ENCODE measurements at regions not wholly inside any gene's neighbourhood (a gene's known extent, or its start where the extent isn't known, plus 50 kb on each side); places are given as distances from the start of the nearest gene placed in this dataset.

DNA sequence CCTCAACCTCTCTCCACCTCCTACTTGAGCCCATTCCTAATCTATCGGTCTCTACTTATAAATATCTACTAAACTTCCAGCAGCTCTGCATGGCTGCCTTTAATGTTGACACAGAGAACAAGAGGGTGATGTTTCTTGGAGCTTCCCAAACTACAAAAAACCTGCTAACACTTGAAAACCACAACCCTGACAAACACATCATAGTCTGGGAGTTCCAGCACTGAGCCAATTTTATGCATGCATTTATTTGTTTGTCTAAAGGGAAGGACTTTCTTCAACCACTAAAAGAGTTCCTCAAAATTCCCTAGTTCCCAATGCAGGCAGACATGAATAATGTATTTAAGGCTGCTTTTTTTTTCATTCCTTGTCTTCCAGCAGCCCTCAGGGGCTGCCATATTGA is 331.8 kb upstream of the XYLT1 start:
- H3K4me3 ChIP-seq: no peak overlapping the region
- H3K9ac ChIP-seq: no peak overlapping the region
- H3K27me3 ChIP-seq: no peaks in the 10 kb centered on the region
- H4K20me1 ChIP-seq: no peaks in the 10 kb centered on the region
- no peak for TF ChIP-seq Cebpa-rat (IDR thresholded peaks at IDR 0.05)
- H3K9me3 ChIP-seq (replicated peaks in 1 of 11): no peaks in the 10 kb centered on the region
- H3K27ac ChIP-seq: no peak overlapping the region
- peaks cover 0 to 7% (median 0%) of the 10 kb centered on the region in 10 experiments; a peak in 1 of 20 replicates for H3K4me1 ChIP-seq
- no peaks in the 10 kb centered on the region for H3K36me3 ChIP-seq
- H3K4me2 ChIP-seq: no peak overlapping the region

DNA sequence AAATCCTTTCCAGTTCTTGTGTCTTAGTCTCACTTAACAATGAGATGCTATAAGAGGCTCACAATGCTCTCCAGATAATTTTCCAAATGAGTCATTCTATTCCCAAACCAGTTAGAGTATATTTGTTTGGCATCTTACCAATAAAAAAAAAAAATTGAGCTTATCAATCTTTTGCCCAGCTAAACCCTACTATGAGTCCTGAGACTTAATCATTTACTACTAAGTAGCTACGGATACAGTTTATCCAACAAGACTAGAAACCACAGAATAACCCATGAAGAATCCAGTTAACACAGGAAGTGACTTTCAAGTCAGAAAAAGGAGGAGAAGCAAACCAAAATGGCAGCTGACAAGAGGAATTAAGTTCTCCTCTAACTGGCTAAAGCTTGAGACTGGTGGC is 330.3 kb upstream of the XYLT1 start:
- H4K20me1 ChIP-seq: no peaks in the 10 kb centered on the region
- no peak overlapping the region for H3K9ac ChIP-seq
- H3K4me2 ChIP-seq: no peak overlapping the region
- no peaks in the 10 kb centered on the region for H3K27me3 ChIP-seq
- no peaks in the 10 kb centered on the region for H3K9me3 ChIP-seq (replicated peaks in 1 of 11)
- H3K4me3 ChIP-seq: no peak overlapping the region
- H3K4me1 ChIP-seq: peaks cover 0 to 7% (median 0%) of the 10 kb centered on the region in 10 experiments; a peak in 1 of 20 replicates
- no peak for TF ChIP-seq Cebpa-rat (IDR thresholded peaks at IDR 0.05)
- H3K36me3 ChIP-seq: no peaks in the 10 kb centered on the region
- no peak overlapping the region for H3K27ac ChIP-seq

DNA sequence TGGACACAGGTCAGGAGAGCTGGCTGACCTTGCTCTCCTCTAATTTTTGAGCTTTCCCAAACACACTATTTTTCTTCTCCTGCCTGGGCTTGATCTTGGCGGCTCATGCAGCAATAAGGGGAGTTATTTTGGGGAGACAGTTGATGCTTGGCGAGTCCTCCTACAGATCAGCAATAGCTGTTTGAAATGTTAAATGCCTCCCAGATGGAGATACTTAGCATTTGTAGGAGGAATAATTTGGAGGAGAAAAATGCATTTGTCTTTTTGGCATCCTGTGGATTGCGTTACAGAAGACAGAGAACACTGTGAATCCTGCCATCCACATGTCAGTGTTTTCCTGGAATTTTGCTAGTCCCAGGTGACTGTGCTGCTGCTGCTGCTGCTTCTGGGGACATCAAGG is 328.0 kb upstream of the XYLT1 start:
- no peak for TF ChIP-seq Cebpa-rat (IDR thresholded peaks at IDR 0.05)
- no peaks in the 10 kb centered on the region for H3K9me3 ChIP-seq (replicated peaks in 1 of 11)
- no peaks in the 10 kb centered on the region for H3K36me3 ChIP-seq
- H3K4me1 ChIP-seq: no peaks in the 10 kb centered on the region
- H3K4me3 ChIP-seq: no peak overlapping the region
- H3K9ac ChIP-seq: no peak overlapping the region
- no peaks in the 10 kb centered on the region for H4K20me1 ChIP-seq
- H3K4me2 ChIP-seq: no peak overlapping the region
- no peak overlapping the region for H3K27ac ChIP-seq
- H3K27me3 ChIP-seq: no peaks in the 10 kb centered on the region

DNA sequence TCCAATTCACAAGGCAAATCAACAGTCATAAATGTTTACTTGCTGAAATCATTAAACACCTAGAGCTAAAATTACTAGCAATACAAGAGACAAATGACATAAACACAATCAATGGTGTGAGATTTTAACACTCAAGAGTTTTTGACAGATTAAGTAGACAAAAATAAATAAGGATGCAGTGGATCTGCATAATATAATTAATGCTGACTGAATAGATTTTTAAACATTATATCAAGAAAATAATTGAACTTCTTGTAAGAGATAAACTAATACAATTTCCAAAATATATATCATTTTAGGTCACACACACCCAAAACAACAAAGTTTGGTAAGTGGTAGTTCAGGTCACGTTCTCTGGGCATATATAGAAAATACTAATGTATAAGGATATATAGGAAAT is 322.6 kb upstream of the XYLT1 start:
- Histone ChIP-seq H3K4me2 (no peak overlapping the region), H4K20me1 (no peaks in the 10 kb centered on the region), H3K9me3 (replicated peaks in 1 of 11) (no peaks in the 10 kb centered on the region), H3K36me3 (no peaks in the 10 kb centered on the region), H3K9ac (no peak overlapping the region), H3K4me3 (no peak overlapping the region), H3K4me1 (no peaks in the 10 kb centered on the region), H3K27ac (no peak overlapping the region), H3K27me3 (no peaks in the 10 kb centered on the region)
- no peak for TF ChIP-seq Cebpa-rat (IDR thresholded peaks at IDR 0.05)

DNA sequence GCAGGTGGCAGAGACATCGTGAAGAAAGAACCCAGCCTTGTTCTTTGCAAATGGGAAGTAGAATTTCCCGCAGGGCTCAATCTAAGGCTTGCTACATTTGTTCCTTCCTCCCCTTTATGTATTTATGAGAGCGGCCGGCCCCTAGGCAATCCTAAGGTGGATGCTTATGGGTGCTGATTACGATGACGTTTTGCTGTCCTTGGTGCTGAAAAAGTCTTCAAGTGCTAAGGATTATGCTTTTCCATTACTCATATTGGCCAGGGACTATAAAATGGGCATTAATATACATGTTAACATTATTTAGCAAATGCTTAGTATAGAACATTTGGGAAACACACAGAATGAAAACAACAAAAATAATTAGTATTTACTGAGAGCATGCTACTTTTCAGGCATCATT is 313.3 kb upstream of the XYLT1 start:
- Histone ChIP-seq H3K4me1 (no peaks in the 10 kb centered on the region), H3K9me3 (replicated peaks in 1 of 11) (no peaks in the 10 kb centered on the region), H4K20me1 (no peaks in the 10 kb centered on the region), H3K9ac (no peak overlapping the region), H3K36me3 (no peaks in the 10 kb centered on the region), H3K27me3 (no peaks in the 10 kb centered on the region), H3K4me2 (no peak overlapping the region), H3K27ac (no peak overlapping the region), H3K4me3 (no peak overlapping the region)
- no peak for TF ChIP-seq Cebpa-rat (IDR thresholded peaks at IDR 0.05)

DNA sequence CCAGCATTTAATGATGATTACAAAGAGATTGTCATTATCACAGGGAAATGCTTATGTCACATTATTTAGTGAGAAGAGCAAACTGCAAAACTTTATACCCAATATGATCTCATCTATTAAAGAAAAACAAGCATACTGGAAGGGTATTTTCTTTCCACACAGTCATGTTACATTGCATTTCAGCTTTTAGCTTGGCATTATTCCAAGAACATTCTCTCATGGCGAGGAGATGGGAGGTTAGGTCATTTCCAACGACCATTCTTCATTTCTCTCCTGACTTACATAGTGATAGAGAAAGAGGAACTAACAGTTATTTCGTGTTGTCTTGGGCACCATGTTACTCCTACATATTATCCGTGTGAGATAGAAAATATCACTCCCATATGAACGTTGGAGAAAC is 309.4 kb upstream of the XYLT1 start:
- H3K4me2 ChIP-seq: no peak overlapping the region

DNA sequence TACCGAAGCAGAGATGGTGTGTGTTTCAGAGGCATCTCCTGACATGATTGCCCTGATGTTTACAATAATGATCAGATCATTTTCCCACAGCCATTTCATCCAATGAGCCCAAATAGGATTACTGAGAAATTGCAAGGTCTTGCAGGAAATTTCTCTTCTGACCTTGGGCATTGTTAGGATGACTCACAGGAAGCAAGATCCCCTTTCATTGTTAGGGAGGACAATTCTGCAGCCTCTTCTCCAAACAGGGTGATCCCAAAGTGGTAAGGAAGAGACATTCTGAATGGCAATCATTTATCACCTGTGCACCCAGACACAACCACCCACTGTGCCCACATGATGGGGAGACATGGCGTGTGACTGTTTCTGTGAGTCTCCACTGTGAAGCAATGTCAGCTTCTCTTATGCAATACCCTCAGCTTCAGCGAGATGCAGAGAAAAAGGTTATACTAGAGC is 306.7 kb upstream of the XYLT1 start:
- Histone ChIP-seq H3K9ac (no peak overlapping the region), H3K4me3 (no peak overlapping the region), H3K27ac (no peak overlapping the region), H3K4me2 (no peak overlapping the region), H3K9me3 (replicated peaks in 1 of 11) (no peaks in the 10 kb centered on the region), H3K27me3 (no peaks in the 10 kb centered on the region), H3K36me3 (no peaks in the 10 kb centered on the region), H4K20me1 (no peaks in the 10 kb centered on the region), H3K4me1 (peaks cover 0 to 8% (median 0%) of the 10 kb centered on the region in 10 experiments; a peak in 5 of 20 replicates)
- no peak for TF ChIP-seq Cebpa-rat (IDR thresholded peaks at IDR 0.05)

More for the DNA sequence above, 309.4 kb upstream of the XYLT1 start:
- Histone ChIP-seq H3K27ac (no peak overlapping the region), H3K9ac (no peak overlapping the region), H3K4me3 (no peak overlapping the region), H3K27me3 (no peaks in the 10 kb centered on the region), H4K20me1 (no peaks in the 10 kb centered on the region), H3K36me3 (no peaks in the 10 kb centered on the region), H3K9me3 (replicated peaks in 1 of 11) (no peaks in the 10 kb centered on the region), H3K4me1 (peaks cover 0 to 8% (median 0%) of the 10 kb centered on the region in 10 experiments; a peak in 5 of 20 replicates)
- no peak for TF ChIP-seq Cebpa-rat (IDR thresholded peaks at IDR 0.05)

DNA sequence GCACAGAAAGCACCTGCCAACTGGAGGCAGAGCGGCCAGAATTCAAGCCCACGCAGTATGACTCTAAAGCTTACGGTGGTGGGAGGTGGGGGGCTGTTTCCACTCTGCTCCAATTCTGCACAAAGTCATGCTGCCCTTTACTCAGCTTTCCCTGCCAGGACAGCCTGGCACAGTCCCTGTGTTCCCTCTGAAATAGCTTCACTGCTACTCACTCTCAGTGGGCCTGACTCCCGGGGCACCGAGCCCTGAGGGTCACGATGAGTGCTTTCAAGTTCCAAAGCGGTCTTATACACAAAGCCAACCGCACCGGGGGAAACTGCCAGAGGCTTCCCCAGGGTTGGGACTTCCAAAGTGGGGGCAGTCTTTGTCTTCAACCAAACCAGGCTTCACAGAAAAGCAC is 306.1 kb upstream of the XYLT1 start:
- no peaks in the 10 kb centered on the region for H3K27me3 ChIP-seq
- H3K9ac ChIP-seq: no peak overlapping the region
- no peak for TF ChIP-seq Cebpa-rat (IDR thresholded peaks at IDR 0.05)
- no peaks in the 10 kb centered on the region for H3K9me3 ChIP-seq (replicated peaks in 1 of 11)
- H3K36me3 ChIP-seq: no peaks in the 10 kb centered on the region
- no peak overlapping the region for H3K4me3 ChIP-seq
- H3K4me2 ChIP-seq: no peak overlapping the region
- H4K20me1 ChIP-seq: no peaks in the 10 kb centered on the region
- H3K27ac ChIP-seq: no peak overlapping the region
- H3K4me1 ChIP-seq: peaks cover 0 to 8% (median 0%) of the 10 kb centered on the region in 10 experiments; a peak in 5 of 20 replicates

DNA sequence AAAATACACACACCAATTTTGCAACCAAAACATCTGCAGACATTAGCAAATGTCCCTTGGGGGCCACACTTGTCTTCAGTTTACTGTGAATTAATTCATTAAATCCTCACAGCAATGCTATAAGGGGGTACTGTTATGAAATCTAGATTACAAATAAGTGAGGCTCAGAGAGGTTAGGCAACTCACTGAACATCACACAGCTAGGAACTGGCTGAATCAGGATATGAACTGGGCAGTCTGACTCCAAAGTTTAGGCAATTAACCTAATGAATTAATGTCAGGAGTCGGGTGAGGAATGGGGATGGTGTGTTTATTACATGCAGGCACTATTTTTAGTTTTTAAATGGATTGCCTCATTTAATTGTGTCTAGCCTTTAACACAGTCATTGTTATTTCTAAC is 305.7 kb upstream of the XYLT1 start:
- Histone ChIP-seq H3K9ac (no peak overlapping the region), H3K36me3 (no peaks in the 10 kb centered on the region), H3K27me3 (no peaks in the 10 kb centered on the region), H4K20me1 (no peaks in the 10 kb centered on the region), H3K4me2 (no peak overlapping the region), H3K9me3 (replicated peaks in 1 of 11) (no peaks in the 10 kb centered on the region), H3K27ac (no peak overlapping the region), H3K4me1 (peaks cover 0 to 8% (median 0%) of the 10 kb centered on the region in 10 experiments; a peak in 5 of 20 replicates), H3K4me3 (no peak overlapping the region)
- no peak for TF ChIP-seq Cebpa-rat (IDR thresholded peaks at IDR 0.05)

DNA sequence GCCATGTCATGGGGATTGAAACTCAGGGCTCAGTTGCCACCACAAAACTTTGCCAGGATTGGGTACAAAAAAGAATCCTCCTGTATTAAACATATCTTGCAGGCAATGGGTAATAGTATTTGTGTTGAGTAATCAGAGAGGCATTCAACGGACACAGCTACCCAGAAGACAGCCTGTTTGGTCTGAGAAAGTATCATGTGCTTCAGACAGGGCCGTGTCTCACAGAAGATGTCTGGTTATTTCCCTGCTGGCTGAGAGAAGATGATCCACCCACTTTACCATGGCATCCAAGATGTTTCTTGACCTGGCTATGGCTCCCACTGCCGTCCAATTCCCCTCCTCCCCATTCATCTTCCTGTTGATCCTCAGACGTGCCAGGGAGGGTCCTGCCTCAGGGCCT is 304.3 kb upstream of the XYLT1 start:
- no peak overlapping the region for H3K4me3 ChIP-seq
- H3K27ac ChIP-seq: no peak overlapping the region
- 0 out of 22 replicates have a peak, but pooled peaks cover 0 to 7% (median 0%) of the 10 kb centered on the region in 11 experiments for H3K9me3 ChIP-seq (replicated peaks in 1 of 11)
- H3K4me2 ChIP-seq: no peak overlapping the region
- H3K9ac ChIP-seq: no peak overlapping the region
- no peaks in the 10 kb centered on the region for H4K20me1 ChIP-seq
- no peaks in the 10 kb centered on the region for H3K36me3 ChIP-seq
- peaks cover 0 to 8% (median 0%) of the 10 kb centered on the region in 10 experiments; a peak in 5 of 20 replicates for H3K4me1 ChIP-seq
- H3K27me3 ChIP-seq: no peaks in the 10 kb centered on the region
- no peak for TF ChIP-seq Cebpa-rat (IDR thresholded peaks at IDR 0.05)
